Stimulated activated CD4-positive, alpha-beta T cell treated with anti-CD3 and anti-CD28 coated beads, Interleukin-1b, Interleukin-23, amount 100 ng/mL, for 1 hour (primary cell): ENCODE measurements at regions not wholly inside any gene's neighbourhood (a gene's known extent, or its start where the extent isn't known, plus 50 kb on each side); places are given as distances from the start of the nearest gene placed in this dataset.
"Not testable (repeated sequence)": the region's sequence is repeated elsewhere in the genome, so short reads cannot be mapped to it uniquely, and the experiment has no call there.

ENCODE experiments used
- DNase-seq, 2 donors: peaks; one replicate each; pipeline ENCODE4 v3.0.0-alpha.2; 2020; ENCODE audit warnings: low read depth in 2 of 2

DNA sequence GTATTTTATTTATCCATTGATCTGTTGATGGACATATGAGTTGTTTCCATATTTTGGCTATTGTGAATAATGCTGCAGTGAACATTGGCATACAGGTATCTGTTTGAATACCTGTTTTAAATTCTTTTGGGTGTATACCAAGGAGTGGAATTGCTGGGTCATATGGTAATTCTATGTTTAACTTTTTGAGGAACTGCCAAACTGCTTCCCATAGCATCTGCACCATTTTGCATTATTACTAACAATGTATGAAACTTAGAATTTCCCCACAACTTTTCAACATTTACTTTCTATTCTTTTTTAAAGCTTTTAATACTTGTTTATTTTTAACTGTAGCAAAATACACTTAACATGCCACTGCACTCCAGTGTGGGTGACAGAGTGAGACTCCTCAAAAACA is 57.0 kb upstream of the MSN start:
- DNase-seq: no peak

DNA sequence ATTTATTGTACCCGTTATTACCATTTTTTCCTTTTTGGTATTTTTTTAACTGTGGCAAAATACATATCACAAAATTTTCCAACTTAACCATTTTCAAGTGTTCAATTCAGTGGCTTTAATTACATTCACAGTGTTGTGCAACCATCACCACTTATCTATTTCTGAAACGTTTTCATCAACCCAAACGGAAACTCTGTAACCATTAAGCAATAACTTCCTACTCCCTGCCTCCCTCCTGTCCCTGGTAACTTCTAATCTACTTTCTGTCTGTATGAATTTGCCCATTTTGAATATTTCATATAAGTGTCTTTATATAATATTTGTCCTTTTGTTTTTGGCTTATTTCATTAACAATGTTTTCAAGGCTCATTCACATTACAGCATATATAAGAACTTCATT is 57.4 kb upstream of the MSN start:
- DNase-seq: no peak

DNA sequence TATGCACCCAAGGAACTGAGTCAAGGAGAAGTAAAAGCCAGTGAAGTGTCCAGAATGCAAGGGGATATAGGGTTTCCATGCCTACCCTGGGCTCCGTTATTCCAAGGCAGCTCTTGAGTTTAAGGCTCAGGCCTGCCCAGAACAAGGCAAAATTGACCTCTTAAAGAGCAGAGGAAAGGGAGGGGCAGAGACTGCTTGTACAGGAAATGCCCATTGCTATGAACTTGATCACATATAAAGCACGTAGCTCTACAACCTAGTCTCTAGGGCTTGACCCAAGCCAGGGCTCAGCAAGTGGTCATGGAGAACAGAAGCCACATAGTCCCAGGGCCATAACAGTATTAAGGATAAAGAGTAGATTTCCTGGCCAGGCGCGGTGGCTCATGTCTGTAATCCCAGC is 58.2 kb upstream of the MSN start:
- no peak for DNase-seq

DNA sequence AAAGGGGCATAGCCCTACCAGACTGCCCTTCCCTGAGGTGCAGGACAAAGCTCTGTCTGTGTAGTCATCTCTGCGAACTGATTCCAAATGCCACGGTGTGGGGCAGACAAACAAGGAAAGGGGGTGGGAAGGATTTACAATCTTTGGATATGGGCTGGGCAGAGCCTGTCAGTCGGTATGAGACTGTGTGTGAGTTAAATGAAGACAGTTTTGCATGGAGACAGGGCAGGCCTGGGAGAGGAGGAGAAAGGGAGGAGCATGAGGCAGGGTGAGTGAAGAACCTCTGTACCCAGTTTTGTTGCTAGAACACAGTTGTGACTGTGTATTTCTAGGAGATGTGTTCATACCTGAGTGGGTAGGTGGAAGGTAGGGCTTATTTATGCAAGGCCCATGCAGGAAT is 59.4 kb upstream of the MSN start:
- DNase-seq: no peak

DNA sequence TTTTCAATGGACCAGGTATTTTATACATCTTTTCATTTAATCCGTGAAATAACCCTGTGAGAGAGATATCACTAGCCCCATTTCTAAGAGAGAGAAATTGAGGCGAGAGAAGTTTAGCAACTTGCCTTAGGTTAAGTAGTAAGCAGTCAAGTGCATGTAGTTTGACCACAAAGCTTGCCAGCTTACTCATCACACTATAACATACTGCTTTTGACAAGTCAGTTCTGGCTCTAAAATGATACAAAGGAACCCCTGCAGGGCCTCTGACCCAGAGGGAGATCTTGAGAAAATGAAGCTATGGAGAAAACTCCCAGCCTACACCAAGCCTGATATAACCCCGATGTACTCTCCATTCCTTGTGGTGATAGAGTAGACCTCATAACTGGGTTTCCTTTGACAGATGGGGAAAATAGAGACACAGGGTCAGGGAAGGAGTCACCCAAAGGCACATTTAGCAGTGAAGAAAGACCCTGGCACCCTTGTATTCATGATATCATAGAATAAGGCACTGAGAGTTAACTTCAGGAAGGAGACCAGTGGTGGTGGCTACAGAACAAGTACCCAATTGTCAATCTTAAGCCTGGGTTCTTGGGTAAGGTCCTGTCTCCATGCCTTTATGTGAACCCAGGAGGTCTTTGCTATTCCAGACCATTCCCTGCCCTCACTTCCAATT is 60.2 kb upstream of the MSN start:
- no peak for DNase-seq

DNA sequence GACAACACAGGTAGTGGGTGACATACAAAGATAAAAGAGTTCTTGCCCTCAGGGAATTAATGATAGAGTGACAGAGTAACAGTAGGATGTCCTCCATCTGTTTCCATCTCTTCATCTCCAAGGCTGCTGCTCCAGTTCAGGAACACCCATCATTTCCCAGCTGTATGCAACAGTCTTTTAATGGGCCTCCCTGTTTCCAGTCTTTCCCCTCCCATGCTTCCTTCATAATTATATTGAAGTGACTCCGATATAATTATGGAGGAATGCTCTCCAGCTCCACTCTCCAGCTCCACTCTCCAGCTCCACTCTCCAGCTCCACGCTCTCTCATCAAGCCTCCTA is 65.3 kb upstream of the MSN start:
- DNase-seq: no peak

DNA sequence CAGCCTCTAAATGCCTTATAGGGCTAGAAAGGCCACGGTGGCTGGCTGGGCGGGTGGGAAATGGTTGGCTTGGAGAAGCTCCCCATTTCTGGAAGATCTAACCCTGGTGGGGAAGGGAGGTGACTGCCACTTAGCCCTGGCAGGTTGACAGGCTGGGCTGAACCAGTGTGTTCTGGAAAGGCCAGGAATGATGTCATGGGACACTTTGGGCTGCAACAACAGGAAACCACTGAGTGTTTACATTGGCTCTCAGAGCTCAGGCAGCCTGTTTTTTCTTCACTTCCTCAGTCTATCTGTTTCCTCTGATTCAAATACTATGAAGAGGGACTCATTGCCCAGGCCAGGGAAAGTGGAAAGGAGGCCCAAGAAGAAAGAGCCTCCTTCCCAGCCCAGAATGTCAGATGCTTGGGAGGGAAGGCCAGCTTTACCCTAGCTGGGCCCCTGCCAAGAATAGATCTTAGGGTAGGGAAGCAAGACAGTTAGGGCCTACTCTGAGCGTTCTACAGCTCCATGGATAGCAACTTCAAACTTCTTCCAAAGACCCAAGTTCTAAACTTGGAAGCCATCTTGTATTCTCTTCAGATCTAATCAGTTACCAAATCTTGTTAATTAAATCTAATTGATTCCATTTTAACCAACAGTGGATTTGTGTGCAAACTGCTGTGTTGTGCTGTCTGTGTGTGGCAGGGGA is 65.8 kb upstream of the MSN start:
- no peak for DNase-seq

DNA sequence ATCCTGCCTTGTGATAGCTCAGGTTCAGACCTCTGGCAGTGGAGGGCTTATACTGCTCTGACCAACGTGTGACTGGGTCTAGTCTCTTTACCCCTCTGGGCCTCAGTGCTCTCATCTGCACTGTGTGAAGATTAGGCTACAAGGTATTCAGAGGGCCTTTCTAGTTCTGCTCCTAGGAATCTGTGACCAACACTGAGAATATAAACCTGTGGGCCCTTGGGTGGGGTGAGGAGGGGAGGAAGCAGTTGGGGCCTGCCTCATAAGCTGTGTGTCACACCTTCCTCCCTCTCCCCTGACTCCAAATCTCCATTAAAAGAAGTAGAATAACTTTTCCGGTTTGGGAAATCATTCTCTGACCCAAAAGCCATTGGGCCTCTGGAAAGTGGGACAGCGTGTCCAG is 66.3 kb upstream of the MSN start:
- no peak for DNase-seq

DNA sequence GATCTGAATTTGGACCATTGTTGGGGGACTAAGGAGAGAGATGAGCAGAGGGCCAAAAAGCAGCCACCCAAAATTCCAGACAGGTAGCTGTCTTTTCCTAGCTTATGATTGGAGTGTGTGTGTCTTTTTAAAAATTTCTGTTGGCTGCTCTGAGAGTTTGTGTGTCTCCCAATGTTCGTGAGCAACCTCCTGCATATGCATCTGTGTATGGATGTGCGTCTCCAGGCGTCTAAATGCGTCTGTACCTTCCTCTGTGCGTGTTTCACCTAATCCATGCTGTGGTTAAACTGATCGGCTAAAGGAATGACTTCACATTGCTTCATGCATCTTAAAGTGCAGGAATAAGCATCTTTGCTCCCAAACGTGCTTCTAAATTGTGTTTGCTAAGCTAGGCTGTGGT is 65.5 kb upstream of the LAS1L start:
- no peak for DNase-seq

DNA sequence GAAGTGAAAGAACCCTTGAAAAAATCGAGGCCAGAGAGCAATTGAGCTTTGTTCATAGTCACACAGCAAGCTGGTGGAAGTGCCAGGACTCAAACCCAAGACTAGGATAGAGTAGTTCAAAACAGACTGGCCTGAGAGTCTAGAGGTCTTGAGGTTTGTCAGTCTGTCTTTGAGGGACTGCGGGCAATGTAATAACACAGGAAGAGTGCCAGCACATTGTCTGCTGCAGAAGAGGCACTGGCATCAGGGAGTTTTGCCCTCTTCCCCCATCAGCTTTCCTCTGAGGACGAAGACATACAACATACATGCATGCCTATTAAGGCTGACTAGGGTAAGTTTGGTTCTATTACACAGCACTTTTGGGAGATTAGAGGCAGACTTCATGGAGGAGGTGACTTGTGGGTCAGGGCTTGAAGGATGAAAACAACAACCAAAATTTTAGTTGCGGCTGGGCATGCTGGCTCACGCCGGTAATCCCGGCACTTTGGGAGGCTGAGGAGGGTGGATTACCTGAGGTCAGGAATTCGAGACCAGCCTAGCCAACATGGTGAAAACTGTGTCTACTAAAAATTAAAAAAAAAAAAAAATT is 64.1 kb upstream of the LAS1L start:
- no peak for DNase-seq

DNA sequence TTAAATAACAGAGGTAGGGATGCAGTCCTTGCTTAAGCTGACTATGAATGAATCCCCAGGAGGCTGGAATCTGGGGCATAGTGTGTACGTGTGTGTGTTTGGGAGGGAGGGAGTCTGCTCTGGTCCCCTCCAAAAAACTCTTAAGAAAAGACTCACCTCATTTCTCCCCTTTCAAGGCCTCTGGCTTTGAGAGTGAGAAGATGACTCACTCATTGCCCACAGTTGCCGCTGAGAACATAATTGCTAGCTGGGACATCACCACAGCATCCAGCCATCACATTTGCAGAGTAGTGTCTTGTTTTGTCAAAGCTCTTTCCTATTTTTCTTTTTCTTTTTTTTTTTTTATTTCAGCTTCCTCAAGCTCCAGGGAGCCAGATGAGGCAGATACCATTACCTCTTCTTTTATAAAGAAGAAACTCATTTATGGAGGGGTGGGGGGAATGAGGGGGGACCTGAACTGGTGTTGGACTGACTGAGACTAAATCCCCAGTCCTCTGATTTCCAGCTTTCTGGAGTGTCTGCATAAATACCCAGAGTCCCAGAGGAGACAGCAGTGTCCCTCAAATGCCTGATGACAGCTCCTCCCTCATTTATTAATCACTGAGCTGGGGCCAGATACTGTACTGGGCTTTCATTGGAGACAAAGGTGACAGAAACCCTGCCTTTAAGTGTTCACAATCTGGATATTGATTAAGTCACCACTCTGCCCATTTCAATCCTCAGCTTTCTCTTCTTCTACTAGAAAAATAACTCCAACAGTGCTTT is 61.9 kb upstream of the LAS1L start:
- no peak for DNase-seq

DNA sequence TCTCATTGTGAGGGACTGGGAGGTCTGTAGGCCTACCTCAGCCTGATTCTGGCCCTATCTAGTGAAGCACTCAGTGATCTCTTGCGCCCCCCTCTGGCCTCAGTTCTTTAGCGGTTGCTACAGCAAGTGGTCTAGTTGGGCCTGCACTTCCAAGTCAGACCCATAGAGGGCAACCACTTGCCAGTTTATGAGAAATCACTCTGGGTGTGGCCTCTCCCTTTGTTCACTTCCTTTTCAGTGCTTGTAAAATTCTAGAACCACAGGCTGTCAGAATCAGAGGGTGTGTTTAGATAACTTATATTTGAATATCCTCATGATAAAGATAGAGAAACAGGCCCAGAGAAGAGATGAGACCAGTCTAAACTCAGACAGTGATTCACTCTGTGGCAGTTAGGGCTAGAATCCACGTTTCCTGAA is 60.9 kb upstream of the LAS1L start:
- peak; percentile 74 to 84 for DNase-seq

DNA sequence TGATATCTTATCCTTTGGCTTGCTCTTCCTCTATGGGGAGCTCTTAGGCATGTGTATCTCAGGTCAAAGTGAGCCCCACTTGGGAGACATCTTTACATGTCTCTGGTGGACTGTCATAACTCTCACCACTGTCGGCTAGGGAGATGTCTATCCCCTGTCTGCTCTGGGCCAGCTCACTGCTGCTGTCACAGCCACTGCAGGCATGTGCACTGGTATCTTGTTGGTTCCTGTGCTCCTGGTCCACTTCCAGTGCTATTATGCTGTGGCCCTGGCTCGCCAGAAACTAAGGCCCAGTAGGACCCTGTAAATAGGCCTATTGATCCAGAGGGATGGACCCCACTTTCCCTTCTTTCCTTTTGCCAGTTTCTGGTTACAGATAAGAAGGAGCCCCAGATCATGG is 56.6 kb upstream of the LAS1L start:
- DNase-seq: no peak

DNA sequence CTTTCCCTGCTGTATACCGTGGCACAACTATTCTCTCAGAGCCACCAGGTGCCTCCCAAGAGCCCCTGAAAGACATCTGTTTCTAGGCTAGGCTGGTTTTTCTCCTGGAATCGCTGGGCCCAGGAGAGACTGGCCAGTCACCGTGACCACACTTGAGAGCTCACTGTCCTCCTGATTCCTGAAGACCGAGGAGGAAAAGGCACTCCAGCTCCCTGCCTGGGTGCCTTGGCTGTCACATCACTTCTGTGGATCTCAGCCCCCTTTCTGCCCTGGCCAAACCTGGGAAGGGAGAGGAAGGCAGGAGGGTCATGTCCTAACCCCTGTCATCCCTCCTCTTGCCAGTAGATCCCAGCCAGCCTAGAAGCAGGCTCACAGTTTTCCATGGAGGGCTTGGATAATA is 54.7 kb upstream of the LAS1L start:
- DNase-seq: no peak

DNA sequence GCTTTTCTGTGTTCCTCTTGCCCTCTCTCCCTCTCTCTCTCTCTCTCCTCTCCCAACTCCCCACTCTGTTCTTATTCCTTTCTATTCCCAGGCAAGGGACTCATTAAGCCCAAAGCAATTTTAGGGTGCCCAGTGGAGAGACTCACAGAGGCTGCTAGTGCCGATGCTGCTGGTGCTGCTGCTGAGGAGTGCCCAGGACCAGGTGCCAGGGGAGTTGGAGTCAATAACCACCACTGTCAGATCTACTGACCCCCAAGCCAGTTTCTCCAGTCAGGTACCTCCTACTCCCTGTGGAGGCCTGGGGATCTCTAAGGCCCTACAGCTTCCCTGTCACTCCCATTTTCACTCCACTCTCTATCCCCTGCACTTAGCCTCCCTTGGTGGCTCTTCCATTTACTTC is 54.2 kb upstream of the LAS1L start:
- DNase-seq: no peak

DNA sequence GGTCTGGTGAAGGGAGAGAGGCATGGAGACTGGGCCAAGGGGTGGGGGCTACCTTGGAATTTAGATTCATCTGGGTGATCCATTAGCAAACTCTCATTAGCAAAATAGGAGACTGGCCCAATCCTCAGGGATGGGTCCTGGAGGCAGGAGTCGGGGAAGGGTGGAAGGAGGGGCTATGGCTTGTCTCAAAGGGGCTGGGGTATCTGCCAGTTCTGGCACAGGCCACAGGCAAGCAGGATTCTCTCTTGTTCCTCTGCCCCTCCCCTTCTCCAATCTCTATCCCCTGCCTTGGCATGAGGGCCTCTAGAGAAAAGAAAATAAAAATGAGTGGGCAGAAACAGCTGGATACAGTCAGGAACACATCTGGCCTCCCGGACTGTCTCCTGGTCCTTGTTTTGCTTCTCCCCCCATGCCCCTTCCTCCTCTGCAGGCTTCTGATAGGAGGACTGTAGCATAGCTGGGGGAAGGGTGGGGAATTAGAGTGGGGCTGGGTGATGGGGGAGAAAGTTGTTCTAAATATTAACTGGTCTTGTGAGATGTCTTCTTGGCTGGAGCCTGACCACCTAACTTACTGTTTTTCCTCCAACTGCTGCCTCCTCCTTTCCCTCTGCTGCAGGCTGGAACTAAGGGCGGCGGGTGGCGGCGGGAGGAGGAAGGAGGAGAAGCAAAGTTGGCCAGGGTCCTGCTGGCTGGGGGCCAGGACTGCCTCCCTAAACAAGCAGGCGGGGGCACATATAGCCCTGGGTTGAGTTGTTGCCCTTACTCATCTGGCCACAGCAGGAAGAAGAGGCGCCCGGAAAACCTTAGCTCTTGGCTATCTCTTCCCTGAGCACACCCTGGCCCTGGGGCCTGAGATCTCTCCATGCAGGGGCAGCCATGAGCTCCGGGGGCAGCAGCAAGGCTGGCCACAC is 53.3 kb upstream of the LAS1L start:
- no peak for DNase-seq

DNA sequence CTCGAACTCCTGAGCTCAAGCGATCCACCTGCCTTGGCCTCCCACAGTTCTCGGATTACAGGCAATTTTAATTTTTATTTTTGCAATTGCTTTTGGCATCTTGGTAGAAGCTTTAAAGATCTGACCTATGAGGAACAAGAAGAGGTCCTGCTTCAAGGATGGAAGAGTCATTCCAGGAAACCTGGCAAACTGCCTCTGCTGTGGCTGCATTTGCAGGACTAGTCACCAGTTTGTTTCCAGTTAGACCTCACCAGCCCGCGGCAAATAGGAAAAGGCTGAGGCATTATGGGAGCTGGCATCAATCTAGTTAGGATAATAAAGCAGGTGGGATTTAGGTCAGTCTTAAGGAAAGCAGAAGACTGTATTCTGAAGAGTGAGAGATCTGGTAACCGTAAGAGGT is 51.9 kb upstream of the LAS1L start:
- no peak for DNase-seq

DNA sequence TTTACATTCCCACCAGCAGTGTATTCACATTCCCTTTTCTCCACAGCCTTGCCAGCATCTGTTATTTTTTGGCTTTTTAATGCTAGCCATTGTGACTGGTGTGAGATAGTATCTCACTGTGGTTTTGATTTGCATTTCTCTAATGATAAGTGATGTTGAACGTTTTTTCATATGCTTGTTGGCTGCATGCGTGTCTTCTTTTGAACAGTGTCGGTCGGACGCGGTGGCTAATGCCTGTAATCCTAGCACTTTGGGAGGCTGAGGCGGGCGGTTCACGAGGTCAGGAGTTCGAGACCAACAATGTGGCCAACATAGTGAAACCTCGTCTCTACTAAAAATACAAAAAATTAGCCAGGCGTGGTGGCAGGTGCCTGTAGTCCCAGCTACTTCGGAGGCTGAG is 50.6 kb upstream of the LAS1L start:
- not testable (repeated sequence) for DNase-seq
